SH-SY5Y (cell line): ENCODE measurements at regions not wholly inside any gene's neighbourhood (a gene's known extent, or its start where the extent isn't known, plus 50 kb on each side); places are given as distances from the start of the nearest gene placed in this dataset.

Experiments used
- GATA2 ChIP-seq: IDR thresholded peaks from 2 replicates; pipeline ENCODE4 v1.6.1; 2011; ENCODE audit warnings: mild to moderate bottlenecking, low read depth, low read length
- GATA3 ChIP-seq: IDR thresholded peaks from 2 replicates; pipeline ENCODE4 v1.6.1; 2011; ENCODE audit warnings: low read depth, mild to moderate bottlenecking, low read length, moderate library complexity

- no peak for TF ChIP-seq GATA2
- no peak for TF ChIP-seq GATA3
Observed at GRCh38 chr5:91291628-91292569, 91.2 kb downstream of the ARRDC3 start.
